ENCODE measurements at regions not wholly inside any gene's neighbourhood (a gene's known extent, or its start where the extent isn't known, plus 50 kb on each side); places are given as distances from the start of the nearest gene placed in this dataset.
"Not testable (repeated sequence)": the region's sequence is repeated elsewhere in the genome, so short reads cannot be mapped to it uniquely, and the experiment has no call there.

GRCh38 chr6:109253366-109253765 is 128.9 kb downstream of the CD164 start:
- no peak for DNase-seq

- DNase-seq = no peak
These were observed 129.8 kb downstream of the CD164 start for GRCh38 chr6:109252261-109253041.

GRCh38 chr6:109251839-109252238 is 130.4 kb downstream of the CD164 start:
- no peak for DNase-seq

- not testable (repeated sequence) for DNase-seq
These were observed 131.6 kb downstream of the CD164 start for GRCh38 chr6:109250544-109251156.

GRCh38 chr6:109243863-109244825 is 138.1 kb downstream of the CD164 start:
- no peak for DNase-seq

GRCh38 chr6:109242925-109243324 is 139.3 kb downstream of the CD164 start:
- no peak for DNase-seq

- no peak for DNase-seq
These were observed 140.2 kb downstream of the CD164 start for GRCh38 chr6:109242029-109242428.

GRCh38 chr6:109241199-109241598 is 141.1 kb downstream of the CD164 start:
- no peak for DNase-seq

- no peak for DNase-seq
These were observed 141.7 kb downstream of the CD164 start for GRCh38 chr6:109240370-109241084.

GRCh38 chr6:109239651-109240321 is 142.5 kb downstream of the CD164 start:
- no peak for DNase-seq

- no peak for DNase-seq
These were observed 143.1 kb downstream of the CD164 start for GRCh38 chr6:109239160-109239559.

- DNase-seq = no peak
These were observed 143.1 kb downstream of the CEP57L1 start for GRCh38 chr6:109238396-109238795.

GRCh38 chr6:109237986-109238329 is 142.7 kb downstream of the CEP57L1 start:
- DNase-seq = no peak

GRCh38 chr6:109237077-109237985 is 142.0 kb downstream of the CEP57L1 start:
- DNase-seq = no peak

GRCh38 chr6:109236115-109237076 is 141.1 kb downstream of the CEP57L1 start:
- DNase-seq = peak; percentile 64

GRCh38 chr6:109235481-109236038 is 140.3 kb downstream of the CEP57L1 start:
- no peak for DNase-seq

- DNase-seq = no peak
These were observed 135.1 kb downstream of the CEP57L1 start for GRCh38 chr6:109230453-109230852.

GRCh38 chr6:109229536-109229935 is 134.2 kb downstream of the CEP57L1 start:
- DNase-seq = no peak

GRCh38 chr6:109227646-109228045 is 132.3 kb downstream of the CEP57L1 start:
- DNase-seq = no peak

GRCh38 chr6:109226353-109226752 is 131.0 kb downstream of the CEP57L1 start:
- DNase-seq = no peak

Data from NCI-H2107 (cell line).